Parathyroid adenoma (tissue), 2 donors: ENCODE measurements at regions not wholly inside any gene's neighbourhood (a gene's known extent, or its start where the extent isn't known, plus 50 kb on each side); places are given as distances from the start of the nearest gene placed in this dataset.

Experiments used
- H2AFZ ChIP-seq: fragments of 300-600 bp; sonication (generic); one replicate; pipeline ENCODE4 v1.7.0; 2017; ENCODE audit warnings: antibody characterized with exemption, mild to moderate bottlenecking
- H3K27ac ChIP-seq: fragments of 300-600 bp; sonication (generic); one replicate; pipeline ENCODE4 v1.7.0; 2017
- H3K27me3 ChIP-seq: fragments of 300-600 bp; sonication (generic); one replicate; pipeline ENCODE4 v1.7.0; 2017; ENCODE audit warnings: low read length; ENCODE audit not compliant: control insufficient read depth, insufficient read depth
- H3K36me3 ChIP-seq: fragments of 300-600 bp; sonication (generic); one replicate; pipeline ENCODE4 v1.7.0; 2017; ENCODE audit warnings: low read length; ENCODE audit not compliant: control insufficient read depth, insufficient read depth
- H3K4me1 ChIP-seq: fragments of 300-600 bp; sonication (generic); one replicate; pipeline ENCODE4 v1.7.0; 2017; ENCODE audit warnings: control low read depth
- H3K4me2 ChIP-seq: fragments of 300-600 bp; sonication (generic); one replicate; pipeline ENCODE4 v1.7.0; 2017; ENCODE audit warnings: low read length
- H3K4me3 ChIP-seq: fragments of 300-600 bp; sonication (generic); one replicate; pipeline ENCODE4 v1.7.0; 2017; ENCODE audit warnings: low read depth, low read length
- H3K79me2 ChIP-seq: fragments of 300-600 bp; sonication (generic); one replicate; pipeline ENCODE4 v1.7.0; 2017; ENCODE audit warnings: control low read depth
- H3K9ac ChIP-seq: fragments of 300-600 bp; sonication (generic); one replicate; pipeline ENCODE4 v1.7.0; 2017; ENCODE audit warnings: mild to moderate bottlenecking
- H3K9me3 ChIP-seq: fragments of 300-600 bp; sonication (generic); one replicate; pipeline ENCODE4 v1.7.0; 2017; ENCODE audit warnings: low read length; ENCODE audit not compliant: control insufficient read depth
- TF ChIP-seq, protein P1 (sequence below): fragments of 300-600 bp; sonication (generic); IDR thresholded peaks from one replicate; pipeline ENCODE4 v1.7.0; 2017; ENCODE audit warnings: antibody characterized with exemption, mild to moderate bottlenecking
- donor health status: primary hyperparathyroidism.

DNA sequence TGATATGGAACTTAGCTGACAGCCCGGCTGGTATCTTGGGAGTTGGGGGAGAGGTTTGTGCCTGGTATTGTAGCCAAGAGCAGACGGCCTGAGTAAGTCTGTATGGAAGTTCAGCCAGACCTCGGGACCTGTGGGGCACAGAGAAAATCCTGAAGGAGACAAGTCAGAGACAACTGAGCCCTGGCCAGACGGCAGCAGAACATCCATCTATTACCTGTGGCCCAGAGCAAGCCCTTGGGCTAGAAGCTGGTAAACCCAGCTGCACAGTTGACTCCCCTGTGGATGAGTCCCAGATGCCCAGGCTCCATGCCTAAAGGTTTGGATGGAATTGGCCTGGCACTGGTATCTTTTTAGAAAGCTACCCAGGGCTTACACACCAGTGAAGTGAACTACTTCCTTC lies 70.4 kb upstream of the DLG1 start:
- Histone ChIP-seq H3K4me3 (no peak overlapping the region), H3K4me1 (no peaks in the 10 kb centered on the region)

DNA sequence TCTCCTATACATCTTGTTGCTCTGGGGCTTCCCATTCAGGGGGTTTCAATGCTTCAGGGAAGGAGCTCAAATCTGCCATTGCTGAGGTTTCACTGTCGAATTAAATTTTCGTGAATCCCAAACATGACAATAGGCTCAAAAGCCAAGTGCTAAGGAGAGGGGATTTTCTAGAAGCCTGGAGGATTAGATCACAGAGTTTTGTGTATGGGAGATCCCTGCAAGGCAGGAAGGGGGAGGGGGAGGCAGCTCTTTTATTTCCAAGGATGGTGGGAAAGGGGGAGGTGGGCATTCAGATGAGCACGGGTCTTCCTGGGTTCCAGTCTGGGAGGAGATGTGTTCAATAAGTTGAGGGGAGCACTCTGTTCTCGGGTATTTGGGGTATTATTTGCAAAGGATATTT lies 69.9 kb upstream of the DLG1 start:
- TF ChIP-seq, protein P1, sequence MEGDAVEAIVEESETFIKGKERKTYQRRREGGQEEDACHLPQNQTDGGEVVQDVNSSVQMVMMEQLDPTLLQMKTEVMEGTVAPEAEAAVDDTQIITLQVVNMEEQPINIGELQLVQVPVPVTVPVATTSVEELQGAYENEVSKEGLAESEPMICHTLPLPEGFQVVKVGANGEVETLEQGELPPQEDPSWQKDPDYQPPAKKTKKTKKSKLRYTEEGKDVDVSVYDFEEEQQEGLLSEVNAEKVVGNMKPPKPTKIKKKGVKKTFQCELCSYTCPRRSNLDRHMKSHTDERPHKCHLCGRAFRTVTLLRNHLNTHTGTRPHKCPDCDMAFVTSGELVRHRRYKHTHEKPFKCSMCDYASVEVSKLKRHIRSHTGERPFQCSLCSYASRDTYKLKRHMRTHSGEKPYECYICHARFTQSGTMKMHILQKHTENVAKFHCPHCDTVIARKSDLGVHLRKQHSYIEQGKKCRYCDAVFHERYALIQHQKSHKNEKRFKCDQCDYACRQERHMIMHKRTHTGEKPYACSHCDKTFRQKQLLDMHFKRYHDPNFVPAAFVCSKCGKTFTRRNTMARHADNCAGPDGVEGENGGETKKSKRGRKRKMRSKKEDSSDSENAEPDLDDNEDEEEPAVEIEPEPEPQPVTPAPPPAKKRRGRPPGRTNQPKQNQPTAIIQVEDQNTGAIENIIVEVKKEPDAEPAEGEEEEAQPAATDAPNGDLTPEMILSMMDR: no peak
- Histone ChIP-seq H3K27ac (no peak overlapping the region), H2AFZ (no peak overlapping the region), H3K4me3 (no peak overlapping the region), H3K27me3 (no peaks in the 10 kb centered on the region), H3K79me2 (no peaks in the 10 kb centered on the region), H3K4me1 (no peaks in the 10 kb centered on the region), H3K9me3 (no peaks in the 10 kb centered on the region), H3K4me2 (no peak overlapping the region), H3K36me3 (no peaks in the 10 kb centered on the region), H3K9ac (no peak overlapping the region)

More for the DNA sequence above, 70.4 kb upstream of the DLG1 start:
- H3K4me2 ChIP-seq: no peak overlapping the region
- no peaks in the 10 kb centered on the region for H3K9me3 ChIP-seq
- TF ChIP-seq, protein P1: no peak
- no peaks in the 10 kb centered on the region for H3K27me3 ChIP-seq
- no peak overlapping the region for H2AFZ ChIP-seq
- no peaks in the 10 kb centered on the region for H3K36me3 ChIP-seq
- no peaks in the 10 kb centered on the region for H3K79me2 ChIP-seq
- H3K27ac ChIP-seq: no peak overlapping the region
- H3K9ac ChIP-seq: no peak overlapping the region

GRCh38 chr3:197367081-197367780 lies 68.8 kb upstream of the DLG1 start:
- Histone ChIP-seq H3K36me3 (no peaks in the 10 kb centered on the region), H3K27me3 (no peaks in the 10 kb centered on the region), H3K4me2 (no peak overlapping the region), H2AFZ (no peak overlapping the region), H3K9me3 (no peaks in the 10 kb centered on the region), H3K27ac (no peak overlapping the region), H3K9ac (no peak overlapping the region), H3K79me2 (no peaks in the 10 kb centered on the region), H3K4me1 (no peaks in the 10 kb centered on the region), H3K4me3 (no peak overlapping the region)
- TF ChIP-seq, protein P1: no peak

DNA sequence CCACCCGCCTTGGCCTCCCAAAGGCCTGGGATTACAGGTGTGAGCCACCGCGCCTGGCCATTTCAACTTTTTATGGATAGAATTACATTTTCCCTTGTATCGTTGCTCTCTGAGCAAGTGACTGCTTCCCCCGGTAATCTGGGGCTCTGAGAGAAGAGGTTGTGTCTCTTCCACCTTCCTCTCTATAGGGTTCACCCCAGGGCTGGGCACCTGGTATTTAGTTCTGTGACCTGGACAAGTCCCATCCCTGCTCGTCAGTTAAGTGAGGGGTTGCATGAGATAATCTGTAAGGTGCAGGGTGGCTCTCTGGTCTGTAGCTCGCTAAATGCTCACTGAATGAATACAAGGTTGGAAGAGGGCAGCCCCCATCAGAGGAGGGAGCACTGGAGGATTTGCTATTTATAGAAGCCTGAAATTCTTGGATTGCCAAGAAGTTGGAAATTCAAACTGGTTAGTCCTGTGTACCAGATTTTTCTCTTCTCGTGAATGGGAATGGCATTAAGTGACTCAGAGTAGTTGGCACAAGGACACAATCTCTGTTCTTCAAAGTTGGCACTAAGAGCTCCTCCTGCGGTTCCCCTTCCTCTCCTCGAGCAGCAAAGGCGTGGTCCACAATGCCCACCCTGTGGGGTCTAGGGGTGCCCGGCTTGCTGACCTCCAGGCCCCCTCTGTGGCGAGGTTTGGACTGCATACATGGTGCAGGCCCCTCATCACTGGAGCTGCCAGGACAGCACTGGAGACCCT lies 68.1 kb upstream of the DLG1 start:
- no peak overlapping the region for H3K4me2 ChIP-seq
- TF ChIP-seq, protein P1: no peak
- no peak overlapping the region for H2AFZ ChIP-seq
- H3K27me3 ChIP-seq: no peaks in the 10 kb centered on the region
- no peaks in the 10 kb centered on the region for H3K9me3 ChIP-seq
- H3K27ac ChIP-seq: no peak overlapping the region
- H3K9ac ChIP-seq: no peak overlapping the region
- no peaks in the 10 kb centered on the region for H3K79me2 ChIP-seq
- H3K4me3 ChIP-seq: no peak overlapping the region
- no peaks in the 10 kb centered on the region for H3K4me1 ChIP-seq
- no peaks in the 10 kb centered on the region for H3K36me3 ChIP-seq
